ENCODE measurements at regions not wholly inside any gene's neighbourhood (a gene's known extent, or its start where the extent isn't known, plus 50 kb on each side); places are given as distances from the start of the nearest gene placed in this dataset.

- TF ChIP-seq CTCF (conservative IDR thresholded peaks at IDR 0.05; ENCODE audit: low read depth in 2 of 2): no peak
- no peak for TF ChIP-seq CREB1 (CRISPR knock-in tag; IDR thresholded peaks at IDR 0.05; ENCODE audit: low read depth)
- TF ChIP-seq STAT1 (IDR thresholded peaks at IDR 0.05; ENCODE audit: unreplicated experiment): no peak
- TF ChIP-seq POLR2AphosphoS5 (IDR thresholded peaks at IDR 0.05; ENCODE audit: low read depth): no peak
- no peak for TF ChIP-seq REST (IDR thresholded peaks at IDR 0.05; ENCODE audit: unreplicated experiment)
- TF ChIP-seq EZH2 (IDR thresholded peaks at IDR 0.05; ENCODE audit: low read depth, unreplicated experiment): no peak
- no peak for TF ChIP-seq EZH2phosphoT487 (IDR thresholded peaks at IDR 0.05; ENCODE audit: unreplicated experiment)
- no peak for TF ChIP-seq JUNB (IDR thresholded peaks at IDR 0.05; ENCODE audit: unreplicated experiment)
- no peak for TF ChIP-seq ETS1 (IDR thresholded peaks at IDR 0.05)
- no peak for TF ChIP-seq ZNF331 (CRISPR knock-in tag; IDR thresholded peaks at IDR 0.05; ENCODE audit: low read depth)
- no peak for TF ChIP-seq NANOG (IDR thresholded peaks at IDR 0.05; ENCODE audit: borderline replicate concordance)
- no peak for TF ChIP-seq ZNF114 (CRISPR knock-in tag; IDR thresholded peaks at IDR 0.05)
- TF ChIP-seq ZNF462 (CRISPR knock-in tag; IDR thresholded peaks at IDR 0.05): no peak
Measured at GRCh38 chr5:74457876-74458275, 182.7 kb downstream of the ENC1 start.

All from GM23338 (cell line).